GM18868 (cell line): ENCODE measurements at regions not wholly inside any gene's neighbourhood (a gene's known extent, or its start where the extent isn't known, plus 50 kb on each side); places are given as distances from the start of the nearest gene placed in this dataset.

Experiments used
- ATAC-seq: cut with Tn5 transposase; IDR thresholded peaks from one replicate; pipeline ENCODE4 v1.9.1; 2021; ENCODE audit warnings: mild to moderate bottlenecking, moderate library complexity; ENCODE audit not compliant: unreplicated experiment

DNA sequence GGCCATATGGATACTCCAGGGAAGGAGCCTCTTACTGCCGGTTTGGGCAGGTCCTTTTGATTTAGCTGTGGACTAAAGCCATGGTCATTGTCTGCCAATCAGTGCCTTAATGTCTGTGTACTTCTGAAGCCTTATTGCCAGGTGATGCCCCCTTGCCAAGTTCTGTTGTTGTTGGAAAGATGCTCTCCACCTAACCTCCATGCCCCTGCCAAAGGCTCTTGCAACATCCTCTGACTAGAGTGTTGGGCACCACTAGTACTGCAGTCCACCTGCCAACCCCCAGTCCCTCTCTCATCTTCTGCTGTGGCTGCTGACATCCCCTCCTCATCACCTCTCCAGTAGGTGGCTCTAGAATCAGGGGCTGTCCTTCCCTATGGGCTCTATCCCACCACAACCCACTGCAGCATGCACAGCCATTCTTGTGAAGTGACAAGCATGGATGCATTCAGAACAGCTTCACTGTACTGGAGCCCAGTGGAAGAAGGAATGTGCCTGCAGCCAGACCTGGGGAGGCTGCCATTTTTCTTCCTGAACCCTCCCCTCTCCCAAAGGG lies 375.3 kb upstream of the CDH5 start:
- no peak for ATAC-seq

DNA sequence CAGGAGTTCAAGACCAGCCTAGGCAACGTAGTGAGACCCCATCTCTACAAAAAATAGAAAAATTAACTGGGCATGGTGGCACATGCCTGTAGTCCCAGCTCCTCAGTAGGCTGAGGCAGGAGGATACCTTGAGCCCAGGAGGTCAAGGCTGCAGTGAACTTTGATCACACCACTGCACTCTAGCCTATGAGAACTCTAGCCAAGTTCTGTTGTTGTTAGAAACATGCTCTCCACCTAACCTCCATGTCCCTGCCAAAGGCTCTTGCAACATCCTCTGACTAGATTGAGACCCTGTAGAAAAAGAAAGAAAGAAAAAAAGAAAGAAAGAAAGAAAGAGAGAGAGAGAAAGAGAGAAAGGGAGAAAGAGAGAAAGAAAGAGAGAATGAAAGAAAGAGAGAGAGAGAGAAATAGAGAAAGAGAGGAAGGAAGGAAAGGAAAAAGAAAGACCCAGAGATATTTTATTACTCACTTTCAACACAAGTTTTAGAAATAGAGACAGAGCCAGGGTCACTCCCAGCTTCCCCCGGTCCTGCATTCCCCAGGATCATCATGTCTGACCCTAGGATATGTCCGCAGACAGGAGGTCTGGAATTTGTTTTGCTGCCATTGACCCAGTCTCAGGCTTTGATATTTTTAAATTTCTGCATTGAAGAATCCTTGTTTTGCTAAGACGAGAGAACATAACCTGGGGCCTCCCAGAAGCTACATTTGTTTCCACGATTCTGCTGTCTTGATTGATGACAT lies 376.5 kb upstream of the CDH5 start:
- no peak for ATAC-seq

DNA sequence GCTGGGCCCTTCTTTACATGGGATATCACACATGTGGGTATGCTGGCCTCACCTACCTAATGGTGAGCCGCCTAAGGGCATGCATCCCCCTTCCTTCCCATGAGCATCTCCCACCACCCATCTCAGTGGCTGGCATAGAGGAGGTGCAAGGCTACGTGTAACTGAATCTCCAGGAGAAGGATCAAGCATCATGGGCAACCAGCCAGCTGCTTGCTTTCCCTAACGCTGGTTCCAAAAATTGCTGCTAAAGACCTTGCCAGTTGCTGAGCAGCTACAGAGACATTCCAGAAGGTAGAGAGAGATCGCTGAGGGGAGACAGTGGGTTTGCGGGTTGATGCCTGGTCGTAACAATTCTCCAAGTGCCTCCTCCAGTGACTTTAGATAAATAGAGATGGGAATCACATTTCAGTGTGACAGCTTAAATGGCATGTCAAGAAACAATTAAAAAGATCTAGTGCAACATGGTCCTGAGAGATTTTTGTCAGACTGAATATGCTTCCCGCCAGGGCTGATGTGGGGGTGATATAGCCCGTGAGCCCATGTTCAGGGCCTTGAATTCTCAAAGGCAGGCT lies 378.4 kb upstream of the CDH5 start:
- ATAC-seq: no peak

DNA sequence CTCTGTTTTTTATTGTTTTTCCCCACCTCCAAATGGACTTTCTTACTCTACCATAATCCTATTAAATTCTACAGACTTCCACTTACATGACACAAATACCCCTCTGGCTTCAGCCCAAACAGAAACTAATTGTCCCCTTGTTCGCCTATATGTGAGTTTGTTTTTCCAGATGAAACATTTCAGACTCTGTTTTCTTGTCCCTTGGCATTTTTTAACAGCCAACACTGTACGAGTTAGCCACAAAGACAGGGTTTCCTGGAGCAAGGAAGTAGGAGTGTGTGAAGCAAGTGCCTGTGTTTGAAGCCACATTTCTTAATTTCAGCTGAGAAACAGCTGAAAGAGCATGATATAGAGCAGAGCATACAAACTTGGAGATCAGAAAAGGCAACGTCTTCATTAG lies 382.2 kb upstream of the CDH5 start:
- ATAC-seq: no peak

DNA sequence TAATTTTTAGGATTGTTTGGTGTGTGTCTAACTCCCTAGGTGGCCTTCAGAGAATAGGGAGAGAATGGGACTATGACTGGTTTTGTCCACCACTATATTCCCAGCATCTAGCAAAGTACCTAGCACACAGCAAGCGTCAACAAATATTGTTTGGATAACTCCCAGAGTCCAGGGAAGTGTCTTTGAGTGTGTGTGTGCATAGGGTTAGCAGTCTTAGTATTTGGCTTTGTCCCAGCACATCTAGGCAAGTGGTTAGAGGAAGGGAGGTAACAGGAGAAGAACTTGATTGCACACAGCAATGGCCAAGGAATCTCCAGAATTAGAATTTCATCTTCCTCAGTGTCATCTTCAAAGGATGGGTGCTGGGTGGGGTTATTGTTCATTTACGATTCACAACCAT lies 385.4 kb upstream of the CDH5 start:
- no peak for ATAC-seq

DNA sequence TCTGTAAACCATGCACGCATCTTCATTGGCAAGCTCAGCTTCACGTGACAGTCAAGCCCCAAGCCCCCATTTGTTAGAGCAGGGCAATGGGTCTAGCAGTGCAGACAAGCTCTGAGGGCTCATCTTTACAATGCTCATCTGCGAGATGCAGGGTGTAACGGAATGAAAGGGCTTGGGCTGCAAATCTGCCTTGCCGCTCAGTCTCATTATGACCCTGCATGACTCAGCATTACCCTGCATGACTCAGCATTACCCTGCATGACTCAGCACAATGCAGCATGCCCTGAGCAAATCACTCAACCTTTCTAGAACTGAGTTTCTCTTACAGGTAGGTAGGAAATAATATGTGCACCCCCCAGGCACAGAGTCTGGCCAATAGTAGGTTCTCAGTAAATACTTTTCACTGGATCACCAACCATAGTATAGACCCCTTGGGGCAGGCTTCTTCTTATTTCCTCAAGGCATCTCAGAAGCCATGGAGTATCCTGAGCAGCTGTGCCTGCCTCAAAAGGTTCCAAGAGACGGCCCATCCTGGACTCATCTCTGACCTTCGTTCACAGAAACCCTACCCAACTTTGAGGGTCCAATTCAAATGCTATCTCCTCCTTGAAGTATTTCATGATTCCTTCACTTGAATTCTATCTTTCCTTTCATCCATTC lies 391.3 kb upstream of the CDH5 start:
- ATAC-seq: no peak

DNA sequence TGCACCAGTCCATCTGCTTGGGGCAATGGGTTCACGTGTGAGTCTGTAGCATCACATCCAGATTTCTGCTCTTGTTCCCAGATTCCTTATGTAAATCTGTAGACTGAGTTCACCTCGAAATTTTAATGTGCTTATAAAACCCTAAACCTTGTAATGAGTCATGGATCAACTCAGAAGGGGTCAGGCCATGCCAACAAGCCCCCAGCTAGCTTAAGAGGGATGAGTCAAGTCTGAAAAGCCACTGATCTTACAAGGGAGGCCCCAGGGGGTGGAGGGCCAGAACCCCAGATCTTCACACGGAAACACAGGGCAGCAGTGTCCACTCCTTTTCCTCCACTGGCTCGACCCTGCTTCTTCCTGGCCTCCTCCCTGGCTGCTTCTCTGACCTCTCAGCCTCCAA lies 399.1 kb upstream of the CDH5 start:
- ATAC-seq: no peak

DNA sequence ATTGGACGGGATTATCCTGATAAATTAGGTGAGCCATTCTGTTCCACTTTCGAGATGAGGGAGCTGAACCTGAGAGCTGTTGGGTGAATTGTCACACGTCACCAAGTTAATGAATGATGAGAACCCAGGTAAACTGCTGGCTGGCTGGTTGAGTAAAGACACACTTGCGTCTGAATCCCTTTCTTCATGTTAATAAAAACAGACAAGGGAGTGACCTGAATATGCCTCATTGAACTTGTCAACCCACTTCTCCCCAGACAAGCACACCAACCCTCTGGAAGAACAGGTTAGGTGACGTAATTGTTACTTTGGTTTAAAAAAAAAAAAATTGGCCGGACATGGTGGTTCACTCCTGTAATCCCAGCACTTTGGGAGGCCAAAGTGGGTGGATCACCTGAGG lies 400.9 kb upstream of the CDH5 start:
- ATAC-seq: no peak

DNA sequence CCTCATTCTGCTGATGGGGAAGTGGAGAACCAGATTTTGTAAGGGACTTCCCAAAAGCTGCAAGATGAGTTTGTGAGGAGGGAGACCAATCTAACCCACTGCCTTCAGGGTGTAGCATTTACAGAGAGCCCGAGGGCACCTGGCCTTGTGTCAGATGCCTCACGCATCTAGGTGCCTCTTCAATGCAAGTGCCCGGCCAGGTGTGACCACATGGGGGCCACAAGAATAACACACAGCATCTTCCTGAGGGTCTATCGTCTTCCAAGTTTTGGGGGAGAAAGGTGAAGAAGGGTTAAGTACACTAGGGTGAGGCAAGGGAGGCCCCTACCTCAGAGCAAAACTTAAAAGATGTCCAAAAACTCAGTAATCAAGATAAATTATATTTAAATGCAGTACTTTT lies 401.7 kb upstream of the CDH5 start:
- ATAC-seq: no peak

DNA sequence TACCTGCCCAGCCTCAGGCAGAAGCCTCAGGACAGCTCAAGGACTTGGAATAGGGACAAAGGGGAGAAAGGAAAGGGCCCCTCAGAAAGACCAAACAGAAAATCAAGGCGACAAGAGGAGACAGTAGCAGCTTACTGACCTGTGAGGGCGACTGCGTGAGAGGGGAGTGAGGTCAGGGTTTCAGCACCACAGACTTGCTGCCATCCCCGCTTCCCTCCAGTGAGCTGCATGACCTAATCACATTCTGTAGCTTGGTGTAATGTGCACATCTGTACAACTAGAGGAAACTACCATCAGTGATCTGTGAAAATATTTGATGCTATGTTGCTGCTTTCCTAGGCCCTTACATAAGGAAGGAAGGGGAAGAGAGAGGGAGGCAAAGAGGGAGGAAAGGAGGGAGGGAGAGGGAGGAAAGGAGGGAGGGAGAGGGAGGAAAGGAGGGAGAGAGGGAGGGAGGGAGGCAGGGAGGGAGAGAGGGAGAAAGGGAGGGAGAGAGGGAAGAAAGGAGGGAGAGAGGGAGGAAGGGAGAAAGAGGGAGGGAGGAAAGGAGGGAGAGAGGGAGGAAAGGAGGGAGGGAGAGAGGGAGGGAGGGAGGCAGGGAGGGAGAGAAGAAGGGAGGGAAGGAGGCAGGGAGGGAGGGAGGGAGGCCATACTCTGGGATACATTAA lies 404.9 kb upstream of the CDH5 start:
- no peak for ATAC-seq

DNA sequence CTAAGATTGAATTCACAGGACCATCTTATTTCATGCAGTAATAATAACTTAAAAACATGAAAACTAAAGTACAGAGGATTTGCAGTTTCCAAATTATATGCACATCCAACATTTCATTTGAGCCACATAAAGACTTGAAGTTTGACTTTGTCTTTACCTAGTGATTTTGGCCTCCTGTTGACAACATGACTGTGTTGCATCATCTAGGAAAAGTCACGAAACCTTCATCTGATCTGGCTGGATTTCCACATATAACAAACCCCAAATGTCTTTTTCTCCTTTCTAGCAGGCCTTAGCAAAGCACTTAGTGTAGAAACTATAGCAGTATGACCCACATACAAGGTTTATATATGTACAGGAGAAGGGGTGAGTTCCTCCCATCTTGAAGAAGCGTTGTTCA lies 406.5 kb upstream of the CDH5 start:
- no peak for ATAC-seq

DNA sequence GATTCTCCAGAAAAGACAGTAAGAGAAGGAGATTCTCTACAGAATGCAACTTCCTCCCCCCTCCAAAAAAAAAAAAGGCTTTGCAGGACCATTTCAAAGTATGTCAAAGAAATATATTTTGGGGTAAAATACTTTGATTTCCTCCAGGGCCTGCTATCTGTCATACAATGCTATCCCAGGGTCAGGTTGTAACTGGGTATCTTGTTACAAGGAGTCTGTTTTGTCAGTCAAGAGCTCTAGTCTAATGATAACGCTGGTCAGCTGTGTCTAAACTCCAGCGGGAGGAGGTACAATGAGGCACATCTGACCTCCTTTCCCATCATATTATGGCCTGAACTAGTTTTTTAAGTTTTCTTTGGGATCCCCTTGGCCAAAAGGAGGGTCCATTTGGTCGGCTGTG lies 408.4 kb upstream of the CDH5 start:
- no peak for ATAC-seq

DNA sequence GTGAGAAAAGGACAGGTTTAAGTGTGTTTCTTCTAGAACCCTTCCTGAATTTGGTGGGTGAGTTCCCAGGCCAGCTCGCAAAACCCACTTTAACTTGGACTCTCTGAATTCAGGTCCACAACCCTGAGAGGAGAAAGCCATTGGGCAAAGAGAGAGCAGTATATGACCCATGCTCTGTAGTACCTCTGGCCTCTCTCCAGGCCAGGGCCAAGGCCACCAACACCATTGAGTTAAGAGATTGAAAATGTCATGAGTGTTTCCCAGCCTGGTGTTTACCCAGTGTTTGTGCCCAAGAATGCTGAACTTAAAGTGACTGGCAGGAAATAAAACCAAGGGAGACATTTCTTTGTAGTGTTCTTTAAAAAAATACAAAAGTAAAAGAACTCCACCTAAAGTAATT lies 410.4 kb upstream of the CDH5 start:
- ATAC-seq: no peak

DNA sequence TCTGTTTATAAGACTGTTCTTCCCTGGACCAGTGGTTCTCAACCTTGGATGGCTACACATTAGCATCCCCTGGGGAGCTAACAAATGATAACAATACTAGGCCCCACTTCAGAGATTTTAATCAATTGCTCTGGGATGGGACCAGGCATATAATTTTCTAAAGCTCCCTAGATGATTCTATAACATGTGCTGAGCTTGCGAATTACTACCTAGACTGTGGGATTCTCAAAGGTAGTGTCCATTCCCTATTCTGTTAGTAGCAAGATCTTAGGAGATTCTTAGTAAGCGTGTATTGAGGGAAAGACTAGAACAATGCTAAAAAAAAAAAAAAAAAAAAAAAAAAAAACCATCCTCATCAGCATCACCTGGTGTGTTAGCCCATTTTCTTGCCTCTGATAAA lies 412.0 kb upstream of the CDH5 start:
- no peak for ATAC-seq

DNA sequence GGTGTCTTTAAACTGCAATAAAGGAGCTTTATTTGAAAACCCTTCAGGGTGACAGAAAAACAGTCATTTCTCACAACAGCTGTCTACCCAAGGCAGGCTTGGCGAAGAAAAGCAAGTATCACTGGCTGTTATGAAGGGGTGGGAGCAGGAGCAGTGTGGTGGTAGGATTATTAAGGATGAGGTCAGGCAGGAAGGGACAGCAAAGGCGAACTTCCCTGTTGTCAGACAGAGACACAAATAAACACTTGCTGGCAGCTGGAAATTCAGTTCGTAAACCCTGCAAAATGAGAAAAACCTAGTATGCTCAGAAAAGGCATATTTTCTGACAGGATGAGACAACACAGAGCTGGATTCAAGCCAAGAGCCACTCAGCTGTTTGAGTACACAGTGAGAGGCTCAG lies 416.3 kb upstream of the CDH5 start:
- ATAC-seq: no peak

DNA sequence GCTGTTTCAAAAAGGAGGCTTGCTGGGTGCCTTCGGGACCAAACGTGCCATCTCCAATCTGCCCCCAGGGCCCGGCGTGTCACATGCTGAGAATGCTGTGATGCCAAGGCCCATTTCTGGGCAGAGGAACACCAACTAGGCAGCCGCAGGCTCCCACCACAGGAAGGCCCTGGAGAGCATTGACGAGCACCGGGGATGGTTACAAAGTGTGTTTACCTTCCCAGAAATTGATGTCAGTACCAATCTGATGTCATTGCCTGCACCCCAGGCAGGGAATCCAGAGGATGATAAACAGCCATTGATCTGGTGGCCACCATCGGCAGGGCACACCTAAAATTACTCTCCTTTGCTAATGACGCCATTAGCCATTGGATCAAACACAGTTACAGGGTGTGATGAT lies 418.1 kb upstream of the CDH5 start:
- no peak for ATAC-seq

DNA sequence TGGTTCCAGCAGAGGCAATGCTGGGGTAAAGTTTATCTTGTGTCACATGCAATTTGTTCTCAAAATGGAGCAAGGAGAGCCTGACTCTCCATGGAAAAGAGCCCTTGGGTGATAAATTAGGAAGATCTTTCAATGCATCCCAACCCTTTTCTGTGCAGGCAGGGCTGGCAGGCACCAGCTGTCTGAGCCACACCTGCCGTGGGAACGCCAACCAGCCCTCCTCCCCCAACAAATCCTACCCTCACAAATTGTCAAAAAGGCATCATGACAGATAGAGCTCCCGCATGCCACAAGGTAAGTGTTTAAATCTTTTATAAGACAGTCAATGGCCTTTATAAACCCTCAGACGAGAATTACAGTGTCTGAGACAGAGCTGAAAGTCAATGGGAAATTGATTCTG lies 418.5 kb upstream of the CDH5 start:
- ATAC-seq: no peak

DNA sequence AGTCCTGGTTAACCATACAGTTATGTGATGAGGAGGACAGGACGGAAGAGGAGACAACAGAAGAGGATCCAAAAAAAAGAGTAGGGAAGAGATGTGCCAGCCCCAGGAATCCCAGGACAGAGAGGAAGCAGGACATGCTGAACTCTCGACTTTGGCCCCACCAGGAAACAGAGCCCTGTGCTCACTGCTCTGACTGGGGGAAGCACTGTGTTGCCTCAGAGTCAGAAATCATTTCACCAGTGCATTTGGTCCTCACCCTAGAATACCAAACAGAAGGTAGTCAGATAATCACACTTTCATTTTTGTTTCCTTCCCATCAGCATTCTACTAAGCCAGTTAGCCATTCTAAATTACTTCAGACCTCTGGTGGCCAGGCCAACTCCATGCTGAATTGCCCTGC lies 421.0 kb upstream of the CDH5 start:
- no peak for ATAC-seq

DNA sequence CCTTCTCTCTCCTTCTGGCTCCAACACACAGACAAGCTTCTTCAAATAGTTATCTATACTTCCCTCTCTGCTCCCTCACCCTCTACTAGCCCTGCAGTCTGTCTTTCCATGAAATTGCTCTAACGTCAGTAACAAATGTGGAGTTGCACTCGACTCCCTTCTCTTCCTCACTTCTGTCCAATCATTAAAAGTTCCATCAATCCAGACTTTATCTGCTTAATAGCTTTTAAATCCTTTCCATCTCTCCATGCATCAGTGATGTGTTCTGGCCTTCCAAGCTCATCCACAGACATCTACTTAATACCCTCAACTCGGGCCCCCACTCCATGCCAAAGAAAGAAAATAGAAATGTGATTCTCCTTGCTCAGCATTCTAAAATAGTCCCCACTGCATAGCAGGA lies 422.1 kb upstream of the CDH5 start:
- no peak for ATAC-seq

DNA sequence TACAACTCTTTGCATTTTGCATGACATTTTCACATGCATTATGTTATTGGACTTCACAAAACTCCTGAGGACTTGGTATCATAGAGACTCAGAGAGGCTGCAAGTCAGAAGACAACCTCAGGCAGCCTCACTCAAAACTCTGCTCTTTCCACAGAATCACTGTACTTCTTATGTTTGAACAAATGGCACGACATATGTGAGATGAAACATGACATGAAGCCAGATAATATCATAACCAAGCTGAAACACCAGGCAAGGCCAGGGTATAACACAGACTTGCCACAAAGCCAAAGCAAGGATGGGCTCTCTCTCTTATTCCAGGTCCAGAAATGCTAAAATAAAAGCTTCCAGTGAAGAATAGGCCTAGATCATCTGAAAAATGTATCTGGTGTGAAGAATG lies 425.8 kb upstream of the CDH5 start:
- no peak for ATAC-seq

DNA sequence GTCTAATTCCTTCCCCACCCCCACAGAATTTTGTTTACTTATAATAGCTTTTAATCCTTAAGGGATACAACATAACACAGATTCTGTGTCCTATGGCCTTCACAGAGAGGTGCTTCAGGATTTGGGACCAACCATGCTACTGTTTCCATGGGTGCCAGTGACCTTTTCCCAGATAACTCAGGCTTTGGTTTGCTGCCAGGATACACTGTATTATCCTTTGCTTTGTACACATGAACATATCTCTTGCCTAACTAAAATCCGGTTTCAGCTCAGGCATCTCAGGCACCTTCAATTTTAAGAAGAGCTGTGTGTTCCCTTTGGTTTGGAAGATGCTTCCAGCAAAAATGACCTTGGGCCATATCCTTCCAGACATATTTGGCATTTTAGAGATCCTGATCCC lies 428.4 kb upstream of the CDH5 start:
- no peak for ATAC-seq

DNA sequence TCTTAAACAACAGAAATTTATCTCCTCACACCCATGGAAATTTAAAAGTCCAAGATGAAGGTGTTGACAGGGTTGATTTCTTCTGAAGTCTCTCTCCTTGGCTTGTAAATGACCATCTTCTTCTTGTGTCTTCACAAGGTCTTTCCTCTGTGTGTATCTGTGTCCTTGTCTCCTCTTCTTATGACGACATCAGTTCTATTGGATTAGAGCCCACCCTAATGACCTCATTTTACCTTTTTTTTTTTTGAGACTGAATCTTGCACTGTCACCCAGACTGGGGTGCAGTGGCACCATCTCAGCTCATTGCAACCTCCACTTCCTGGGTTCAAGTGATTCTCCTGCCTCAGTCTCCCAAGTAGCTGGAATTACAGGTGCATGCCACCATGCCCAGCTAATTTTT lies 429.0 kb upstream of the CDH5 start:
- ATAC-seq: no peak
